Body of pancreas (tissue), 4 donors: ENCODE measurements at regions not wholly inside any gene's neighbourhood (a gene's known extent, or its start where the extent isn't known, plus 50 kb on each side); places are given as distances from the start of the nearest gene placed in this dataset.

Experiments
- ATAC-seq: fragments of 150-250 bp; one replicate; pipeline ENCODE4 v1.9.1; 2016
- DNase-seq, 4 donors: peaks; one replicate each; pipeline ENCODE4 v3.0.0-alpha.2; 2019
- H3K27ac ChIP-seq, 4 donors: fragments of 200-600 bp; sonication (generic); 1 replicate in 3 of 4; 2 replicates in 1 of 4; pipeline versions ENCODE4 v1.5.1 to v1.6.1; 2016 to 2019; ENCODE audit warnings: mild to moderate bottlenecking in 1 of 4, mixed read lengths in 1 of 4, moderate library complexity in 1 of 4
- H3K27me3 ChIP-seq, 2 donors: fragments of 200-600 bp; sonication (generic); one replicate each; pipeline ENCODE4 v1.6.0; 2016; ENCODE audit warnings: mild to moderate bottlenecking in 1 of 2
- H3K36me3 ChIP-seq, 2 donors: fragments of 200-600 bp; sonication (generic); replicated peaks in 1 of 2; 2 replicates each; pipeline ENCODE4 v1.5.1; 2016; ENCODE audit warnings: low read depth in 2 of 2; ENCODE audit not compliant: insufficient read depth in 1 of 2
- H3K4me1 ChIP-seq: fragments of 200-600 bp; sonication (generic); one replicate; pipeline ENCODE4 v1.6.0; 2016
- H3K4me3 ChIP-seq, 2 donors: fragments of 200-600 bp; sonication (generic); 1 replicate in 1 of 2; 2 replicates in 1 of 2; pipeline ENCODE4 v1.5.1; 2016 to 2019
- H3K9me3 ChIP-seq, 3 donors: fragments of 200-600 bp; sonication (generic); 1 replicate in 2 of 3; 2 replicates in 1 of 3; pipeline ENCODE4 v1.5.1; 2016
- CTCF ChIP-seq, 7 experiments: fragments of 450-650 bp in 4 of 7; fragments of 200-600 bp in 3 of 7; sonication (generic) in 3 of 7; IDR thresholded peaks; one replicate each; pipeline ENCODE4 v1.5.1; 2016 to 2019; ENCODE audit warnings: antibody characterized with exemption in 7 of 7
- POLR2A ChIP-seq, 3 donors: fragments of 450-650 bp; IDR thresholded peaks; one replicate each; pipeline ENCODE4 v1.6.1; 2016; ENCODE audit warnings: antibody characterized with exemption in 3 of 3, mild to moderate bottlenecking in 2 of 3
- WGBS, 2 donors: methylation state at CpG; one replicate each; pipeline ENCODE4 v1.1.5; 2017; 5-methylcytosine and 5-hydroxymethylcytosine counted together
- intact Hi-C: fragments of 100-400 bp; cut with DNase I; formaldehyde crosslinking; loops from one replicate; pipeline ENCODE4 v1.15.1; 2023

DNA sequence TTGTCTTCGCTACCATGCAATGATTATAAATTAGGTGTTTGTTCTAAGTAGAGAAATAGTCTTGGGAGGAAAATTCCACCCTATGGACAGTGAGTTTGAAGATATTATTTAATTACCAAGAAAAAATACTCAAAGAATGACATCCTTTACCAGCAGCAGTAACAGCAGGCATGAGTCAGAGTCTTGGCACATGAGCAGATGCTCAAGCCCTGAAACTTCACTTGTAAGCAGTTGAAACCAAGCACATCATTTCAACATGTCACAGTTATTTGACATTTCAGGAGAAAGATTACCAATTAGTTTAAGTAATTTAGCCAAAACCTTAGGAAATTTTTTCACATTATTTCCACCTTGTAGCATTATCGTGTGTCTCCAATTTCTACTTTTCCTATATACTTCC, 99.2 kb downstream of the C12orf50 start:
- ATAC-seq, result no peak
- Histone ChIP-seq H3K9me3 (no peaks in the 10 kb centered on the region), H3K27me3 (no peaks in the 10 kb centered on the region), H3K27ac (no peak overlapping the region), H3K4me1 (no peaks in the 10 kb centered on the region), H3K36me3 (no peaks in the 10 kb centered on the region), H3K4me3 (no peak overlapping the region)
- no peak for DNase-seq
- TF ChIP-seq POLR2A (IDR thresholded peaks at IDR 0.05), result no peak
- no peak for TF ChIP-seq CTCF (IDR thresholded peaks at IDR 0.05)
- WGBS, 2 donors, result 58 to 73% methylated on average over 2 of the region's 2 CpGs
- intact Hi-C loops, result no loop called here

DNA sequence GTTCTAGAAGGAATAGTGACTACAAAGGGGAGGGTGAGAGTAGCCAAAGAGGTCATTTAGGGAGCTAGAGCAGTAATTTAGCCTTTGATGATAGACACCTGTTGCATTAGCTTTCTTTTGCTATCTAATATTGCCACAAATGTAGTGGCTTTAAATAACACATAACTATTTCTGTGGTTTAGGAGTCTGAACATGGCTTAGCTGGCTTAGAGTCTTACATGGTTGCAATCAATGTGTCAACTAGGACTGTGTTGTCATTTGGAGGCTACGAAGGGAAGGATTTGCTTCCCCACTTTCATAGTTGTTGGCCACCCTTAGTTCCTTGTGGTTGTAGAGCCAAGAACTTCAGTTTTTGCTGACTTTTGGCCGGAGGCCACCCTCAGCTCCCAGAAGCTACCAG, 99.9 kb downstream of the C12orf50 start:
- WGBS, 2 donors, result 56 to 59% methylated on average over 2 of the region's 2 CpGs
- H3K4me3 ChIP-seq, result no peak overlapping the region
- DNase-seq (no peak), ATAC-seq (no peak)
- no peak for TF ChIP-seq POLR2A (IDR thresholded peaks at IDR 0.05)
- TF ChIP-seq CTCF (IDR thresholded peaks at IDR 0.05), result no peak
- no peaks in the 10 kb centered on the region for H3K9me3 ChIP-seq
- H3K4me1 ChIP-seq, result no peaks in the 10 kb centered on the region
- no peaks in the 10 kb centered on the region for H3K36me3 ChIP-seq
- no peak overlapping the region for H3K27ac ChIP-seq
- H3K27me3 ChIP-seq, result no peaks in the 10 kb centered on the region
- intact Hi-C loops, result no loop called here

DNA sequence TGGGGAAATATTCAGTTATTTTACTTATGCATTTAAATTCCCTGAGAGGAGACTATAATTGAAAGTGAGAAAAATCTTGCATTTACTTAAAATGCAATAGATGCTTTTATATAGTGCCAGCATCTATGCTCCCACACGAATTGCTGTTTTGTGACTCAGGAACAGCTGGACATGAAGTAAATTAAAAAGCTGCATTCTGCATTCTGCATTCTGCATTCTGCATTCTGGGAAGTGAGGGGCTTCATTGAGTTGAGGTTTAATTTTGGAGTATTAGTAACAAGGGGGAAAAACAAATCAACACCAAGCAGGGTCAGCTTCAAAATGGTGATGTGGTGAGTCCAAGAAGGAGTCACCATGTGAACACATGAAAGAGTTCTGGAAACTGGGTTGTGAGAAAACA, 101.2 kb downstream of the C12orf50 start:
- H3K4me3 ChIP-seq, result no peak overlapping the region
- no peaks in the 10 kb centered on the region for H3K9me3 ChIP-seq
- H3K4me1 ChIP-seq, result no peaks in the 10 kb centered on the region
- no peaks in the 10 kb centered on the region for H3K36me3 ChIP-seq
- no peak overlapping the region for H3K27ac ChIP-seq
- intact Hi-C loops, result no loop called here
- H3K27me3 ChIP-seq, result no peaks in the 10 kb centered on the region
- no peak for ATAC-seq
- DNase-seq, result no peak
- no peak for TF ChIP-seq CTCF (IDR thresholded peaks at IDR 0.05)
- no peak for TF ChIP-seq POLR2A (IDR thresholded peaks at IDR 0.05)
- 20 to 27% methylated on average over 1 of the region's 1 CpG for WGBS, 2 donors

DNA sequence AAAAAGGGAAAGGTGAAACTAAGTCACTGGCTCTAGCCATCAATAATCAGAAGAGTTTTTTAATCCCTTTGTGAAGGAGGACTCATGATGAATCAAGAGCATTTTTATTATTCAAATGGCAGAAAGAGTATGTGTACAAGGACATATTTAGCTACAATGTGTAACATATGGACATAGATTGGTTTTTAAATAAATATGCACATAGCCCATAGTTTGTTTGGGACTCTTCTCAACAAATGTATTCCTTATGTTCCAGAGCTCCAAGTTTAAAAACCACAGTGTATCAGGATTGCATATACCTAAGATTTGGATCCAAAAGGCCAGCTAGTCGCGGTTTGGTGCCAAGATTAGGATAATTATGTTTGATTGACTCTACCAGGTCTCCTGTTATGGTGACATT, 104.2 kb downstream of the C12orf50 start:
- WGBS, 2 donors, result 63 to 85% methylated on average over 2 of the region's 2 CpGs
- DNase-seq, result no peak
- H3K4me3 ChIP-seq, result no peak overlapping the region
- intact Hi-C loops, result no loop called here
- H3K9me3 ChIP-seq, result no peaks in the 10 kb centered on the region
- no peak for ATAC-seq
- no peaks in the 10 kb centered on the region for H3K36me3 ChIP-seq
- H3K27ac ChIP-seq, result no peak overlapping the region
- TF ChIP-seq CTCF (IDR thresholded peaks at IDR 0.05) (no peak), POLR2A (IDR thresholded peaks at IDR 0.05) (no peak)
- H3K4me1 ChIP-seq, result no peaks in the 10 kb centered on the region
- H3K27me3 ChIP-seq, result no peaks in the 10 kb centered on the region

DNA sequence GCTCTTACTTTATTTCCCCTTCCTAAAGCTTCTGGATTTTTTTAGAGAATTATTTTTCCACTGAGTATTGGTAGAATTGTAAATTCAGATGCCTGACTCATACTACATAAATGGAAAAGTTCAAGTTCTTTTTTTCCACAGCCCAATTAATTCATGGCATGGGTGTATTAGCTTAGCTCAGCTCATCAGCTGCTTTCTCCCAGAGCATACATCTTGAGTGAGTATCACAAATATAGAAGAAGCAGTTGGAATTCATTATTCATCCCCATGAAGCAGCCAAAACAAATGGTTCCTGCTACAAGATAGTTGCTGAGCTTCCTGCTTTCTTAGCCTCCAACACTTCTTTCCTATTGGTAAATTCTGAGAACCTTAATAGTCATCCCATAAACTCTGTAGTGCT, 105.1 kb downstream of the C12orf50 start:
- no peak for TF ChIP-seq CTCF (IDR thresholded peaks at IDR 0.05)
- TF ChIP-seq POLR2A (IDR thresholded peaks at IDR 0.05), result no peak

More for the DNA sequence above, 105.1 kb downstream of the C12orf50 start:
- Histone ChIP-seq H3K9me3 (no peaks in the 10 kb centered on the region), H3K4me3 (no peak overlapping the region), H3K27ac (no peak overlapping the region), H3K27me3 (no peaks in the 10 kb centered on the region), H3K36me3 (no peaks in the 10 kb centered on the region), H3K4me1 (no peaks in the 10 kb centered on the region)
- intact Hi-C loops, result no loop called here
- ATAC-seq, result no peak
- DNase-seq, result no peak
